ENCODE measurements at regions not wholly inside any gene's neighbourhood (a gene's known extent, or its start where the extent isn't known, plus 50 kb on each side); places are given as distances from the start of the nearest gene placed in this dataset.

GRCh38 chr11:40030867-40031266 is 1428.6 kb downstream of the LRRC4C start:
- TF ChIP-seq ATF2 (IDR thresholded peaks at IDR 0.05; ENCODE audit: low read length) (no peak), RAD21 (IDR thresholded peaks at IDR 0.05 in 1 of 2, conservative IDR thresholded peaks at IDR 0.05 in 1 of 2; ENCODE audit: low read depth in 2 of 2, low read length in 2 of 2) (no peak), POLR2A (IDR thresholded peaks at IDR 0.05; ENCODE audit: control extremely low read depth in 1 of 2, low read depth in 2 of 2, low read length in 2 of 2) (no peak), TAF1 (IDR thresholded peaks at IDR 0.05; ENCODE audit: low read depth, low read length) (no peak), CTCF (IDR thresholded peaks at IDR 0.05; ENCODE audit: control extremely low read depth in 1 of 3, insufficient read depth in 1 of 3, low read depth in 1 of 3, low read length in 3 of 3) (no peak), JUN (IDR thresholded peaks at IDR 0.05; ENCODE audit: low read depth, low read length) (no peak), CBX8 (IDR thresholded peaks at IDR 0.05; ENCODE audit: borderline replicate concordance, low read depth, low read length) (no peak)
